Lung microvascular endothelial cell (primary cell): ENCODE measurements at regions not wholly inside any gene's neighbourhood (a gene's known extent, or its start where the extent isn't known, plus 50 kb on each side); places are given as distances from the start of the nearest gene placed in this dataset.

Source experiments
- DNase-seq, 2 donors: peaks; one replicate each; pipeline versions ENCODE4 v3.0.0 to v3.0.0-alpha.2; 2010; ENCODE audit warnings: low read depth in 2 of 2

DNA sequence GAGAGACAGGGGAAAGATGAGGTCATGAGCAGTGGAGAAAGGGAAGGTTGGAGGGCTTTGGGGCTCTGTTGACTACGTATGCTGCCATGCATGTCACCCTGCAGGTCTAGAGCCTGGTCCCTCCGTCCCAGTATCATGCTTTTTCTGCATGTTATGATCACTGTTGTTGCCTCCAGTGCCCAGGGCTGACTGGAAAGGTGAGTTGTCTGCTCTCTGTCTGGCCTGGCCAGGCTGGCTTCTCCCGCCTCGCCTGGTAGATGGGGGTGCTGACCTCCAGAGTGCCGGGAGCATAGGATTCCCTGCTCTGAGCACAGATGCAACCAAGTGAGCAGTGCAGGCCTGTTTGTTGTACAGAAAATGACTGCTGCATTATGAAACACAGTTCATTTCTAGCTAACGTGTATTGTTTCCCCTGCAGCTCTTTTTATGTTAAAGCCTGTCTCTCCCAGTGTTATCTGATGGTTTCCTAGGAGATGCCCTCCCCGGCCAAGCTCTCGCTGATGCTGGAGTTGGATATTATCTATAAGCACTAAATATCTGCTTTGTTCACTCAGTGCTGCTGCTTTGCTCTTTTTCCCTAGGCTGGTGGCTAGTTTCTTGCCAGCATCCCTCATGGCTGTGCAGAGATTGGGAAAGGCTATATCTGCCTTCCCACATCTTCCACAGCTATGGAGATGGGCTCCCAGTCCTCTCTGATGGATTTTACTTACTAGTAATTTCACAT is 158.2 kb downstream of the TDRD15 start:
- DNase-seq: no peak

DNA sequence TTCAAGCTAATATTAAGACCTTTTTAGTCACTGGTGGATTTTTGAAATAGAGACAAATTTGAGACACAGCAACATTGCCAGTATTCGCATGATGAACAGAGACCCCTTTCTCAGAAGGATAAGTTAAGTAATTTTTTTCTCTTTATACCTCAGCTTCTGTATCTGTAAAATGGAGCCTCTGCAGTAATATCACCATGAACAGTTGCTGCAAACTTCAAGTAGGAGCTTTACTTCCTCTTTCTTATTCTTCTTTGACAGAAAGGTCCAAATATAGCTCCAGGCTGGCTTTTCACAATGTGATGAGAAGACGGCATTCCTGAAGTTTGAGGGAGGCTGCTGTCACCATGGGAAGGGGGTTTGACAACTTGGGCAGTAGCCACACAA is 158.7 kb downstream of the TDRD15 start:
- no peak for DNase-seq

DNA sequence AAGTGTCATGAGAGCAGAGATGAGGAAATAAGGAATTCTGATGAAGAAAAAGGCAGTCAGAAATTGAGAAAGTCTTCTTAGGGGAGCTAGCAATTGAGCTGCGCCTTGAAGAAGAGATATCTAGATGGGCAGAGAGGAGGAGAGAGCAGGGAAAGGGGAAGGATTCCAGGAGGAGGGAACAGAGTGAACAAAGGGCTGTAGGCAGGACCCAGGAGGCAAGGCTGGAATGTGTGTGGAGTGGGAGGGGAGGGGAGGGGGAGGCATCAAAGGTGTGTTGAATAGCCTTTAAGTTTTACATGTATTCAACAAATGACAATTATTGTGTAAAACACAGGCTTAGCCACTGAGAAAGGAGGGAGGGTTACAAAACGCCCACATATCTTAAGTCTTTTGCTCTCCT is 164.5 kb downstream of the TDRD15 start:
- no peak for DNase-seq

- DNase-seq: no peak
Measured at GRCh38 chr2:21288739-21289520, 165.2 kb downstream of the TDRD15 start.

DNA sequence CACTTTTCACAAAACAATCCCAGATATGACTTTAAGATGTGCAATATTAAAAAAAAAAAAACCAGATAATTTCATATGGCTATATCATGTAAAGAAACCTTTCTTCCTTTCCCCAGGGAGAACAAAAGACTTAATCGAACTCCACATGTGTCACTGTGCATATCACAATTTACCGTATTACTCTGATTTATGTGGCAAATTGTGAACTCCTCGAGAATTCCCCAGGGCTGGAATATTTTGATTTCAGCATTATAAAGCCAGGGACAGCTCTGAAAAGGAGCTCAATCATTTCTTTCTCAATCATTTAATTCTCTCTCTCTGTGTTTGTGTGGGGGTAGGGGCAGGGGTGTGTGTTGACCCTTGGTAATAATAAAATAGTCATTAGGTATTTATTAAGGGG is 165.8 kb downstream of the TDRD15 start:
- DNase-seq: no peak

GRCh38 chr2:21289989-21290388 is 166.2 kb downstream of the TDRD15 start:
- DNase-seq: no peak

DNA sequence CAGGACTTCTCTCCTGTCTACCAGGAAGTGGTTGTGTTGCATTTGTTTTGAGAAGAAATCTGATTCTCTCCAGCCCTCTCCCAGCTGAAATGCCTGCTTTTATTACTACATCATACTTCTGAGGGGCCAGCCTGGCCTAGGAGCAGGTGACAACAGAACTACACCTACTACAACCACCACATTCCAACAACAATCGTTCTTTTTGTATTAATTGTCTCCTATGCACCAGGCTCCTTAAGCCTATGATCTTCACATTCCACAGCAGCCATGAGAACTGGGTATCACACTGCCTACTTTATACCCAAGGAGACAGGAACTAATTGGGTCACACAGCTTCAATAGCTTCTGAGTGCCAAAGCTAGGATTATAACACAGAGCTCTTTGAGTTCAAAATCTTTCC is 167.7 kb downstream of the TDRD15 start:
- no peak for DNase-seq

GRCh38 chr2:21294446-21294845 is 170.7 kb downstream of the TDRD15 start:
- no peak for DNase-seq

GRCh38 chr2:21299411-21299810 is 175.6 kb downstream of the TDRD15 start:
- no peak for DNase-seq

GRCh38 chr2:21301871-21302455 is 178.2 kb downstream of the TDRD15 start:
- DNase-seq: no peak

DNA sequence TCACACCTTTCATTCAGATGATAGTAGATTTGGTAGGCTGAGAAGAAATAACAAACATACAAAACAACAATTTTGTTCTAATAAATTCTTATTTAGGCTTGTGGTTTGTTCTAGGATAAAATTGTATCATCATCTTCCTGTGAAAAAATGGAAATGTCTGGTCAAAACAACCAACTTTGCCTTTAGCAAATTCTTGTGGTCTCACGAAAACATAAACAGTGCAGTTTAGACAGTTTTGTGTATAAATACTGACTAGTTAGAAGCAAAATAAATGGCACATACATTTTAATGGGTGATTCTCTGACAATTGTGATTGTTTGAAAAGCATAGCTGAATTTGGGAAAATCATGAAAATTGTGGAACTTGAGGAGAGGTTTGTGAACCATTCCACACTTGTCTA is 180.1 kb downstream of the TDRD15 start:
- no peak for DNase-seq

GRCh38 chr2:21305581-21305980 is 181.8 kb downstream of the TDRD15 start:
- DNase-seq: no peak

DNA sequence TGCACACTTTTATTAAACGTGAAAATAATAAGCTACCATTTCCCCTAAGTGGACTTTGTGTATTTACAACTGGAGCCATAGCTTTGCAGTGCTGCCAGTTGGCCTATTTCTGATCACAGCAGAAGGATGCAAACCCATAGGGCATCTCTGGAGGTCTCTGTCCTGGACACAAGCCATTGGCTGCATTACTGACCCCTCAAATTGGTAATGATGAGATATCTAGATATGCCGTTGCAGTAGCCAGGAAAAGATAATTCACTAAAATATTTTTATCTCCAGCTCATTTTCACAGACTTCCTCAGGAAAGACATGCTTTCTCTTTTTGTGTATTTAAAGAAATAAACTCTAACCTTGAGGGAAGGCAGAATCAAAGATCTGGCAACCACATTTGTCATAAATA is 182.5 kb downstream of the TDRD15 start:
- no peak for DNase-seq

DNA sequence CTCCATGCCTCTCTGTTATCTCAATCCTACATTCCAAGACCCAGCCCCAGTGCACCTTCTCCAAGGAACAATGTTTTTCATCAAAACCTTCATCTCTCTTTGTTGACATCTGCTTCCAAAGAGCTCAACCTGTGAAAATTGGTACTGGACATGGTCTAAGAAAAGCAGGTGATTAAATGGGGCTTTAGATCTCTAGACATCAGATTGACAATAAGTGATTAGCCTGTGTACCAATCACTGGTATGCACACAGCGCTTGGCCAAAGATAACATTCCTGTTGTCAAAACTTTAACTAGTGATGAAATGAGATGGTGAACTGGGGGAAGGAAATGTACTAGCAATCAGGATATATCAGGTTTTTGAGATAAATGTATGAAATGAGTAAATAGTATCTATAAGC is 183.3 kb downstream of the TDRD15 start:
- no peak for DNase-seq

DNA sequence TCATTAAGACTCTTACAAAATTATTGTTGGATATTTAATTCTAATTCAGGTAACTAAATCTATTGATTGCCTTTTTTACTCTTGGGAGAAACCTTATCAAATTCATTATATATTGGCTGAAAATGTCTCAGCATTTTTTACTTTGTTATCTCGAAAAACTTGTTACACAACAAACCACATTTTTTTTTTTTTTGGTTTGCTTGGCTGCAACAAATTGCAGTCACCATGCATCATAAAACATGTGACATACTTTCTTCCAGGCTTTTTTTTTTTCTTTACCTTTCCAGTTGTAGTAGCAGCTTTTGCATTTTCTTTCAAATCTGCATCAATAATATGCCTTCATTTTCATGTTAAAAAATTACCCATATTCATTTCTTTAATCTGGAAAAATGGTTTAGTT is 186.7 kb downstream of the TDRD15 start:
- DNase-seq: no peak

DNA sequence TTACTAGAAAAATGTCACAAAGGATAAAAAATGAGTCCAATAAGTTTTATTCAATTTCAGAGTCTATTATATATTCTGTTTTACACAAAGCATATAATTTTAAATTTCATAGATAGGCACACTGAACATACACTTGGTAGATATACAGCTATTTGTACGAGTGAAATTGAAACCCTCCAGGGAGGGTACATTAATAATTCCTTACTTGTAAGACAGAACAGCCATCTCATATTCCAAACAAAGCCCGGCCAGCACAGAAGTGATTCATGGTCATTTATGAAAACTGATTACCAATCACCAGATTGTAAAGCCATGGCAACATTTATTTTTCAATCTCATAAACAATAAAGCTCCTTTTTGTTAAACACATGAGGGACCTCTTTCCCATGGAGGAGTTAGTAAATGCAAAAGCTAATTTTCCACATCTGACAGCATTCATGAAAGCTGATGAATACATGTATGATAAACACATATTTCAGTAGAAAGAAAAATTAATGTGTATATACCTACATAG is 190.6 kb downstream of the TDRD15 start:
- no peak for DNase-seq

DNA sequence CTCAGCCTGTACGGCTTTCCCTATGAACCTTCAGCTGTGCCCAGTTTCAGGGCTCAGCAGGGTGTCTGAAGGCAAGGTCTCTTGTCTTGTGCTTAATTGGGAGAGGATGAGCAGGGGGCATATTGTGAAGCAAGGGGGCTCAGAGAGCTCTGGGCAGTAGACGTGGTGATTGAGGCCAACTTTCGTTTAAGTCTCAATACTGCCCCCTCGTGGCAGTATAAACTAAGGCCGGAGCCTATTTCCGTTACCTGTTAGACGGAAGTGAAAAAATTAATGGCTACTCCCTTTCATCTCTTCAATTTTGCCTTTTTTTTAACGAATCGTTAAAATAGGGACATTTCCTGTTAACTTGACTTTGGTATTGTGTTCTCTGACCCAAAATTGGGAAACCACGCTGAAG is 193.4 kb downstream of the TDRD15 start:
- peak; percentile 21 to 28 for DNase-seq

DNA sequence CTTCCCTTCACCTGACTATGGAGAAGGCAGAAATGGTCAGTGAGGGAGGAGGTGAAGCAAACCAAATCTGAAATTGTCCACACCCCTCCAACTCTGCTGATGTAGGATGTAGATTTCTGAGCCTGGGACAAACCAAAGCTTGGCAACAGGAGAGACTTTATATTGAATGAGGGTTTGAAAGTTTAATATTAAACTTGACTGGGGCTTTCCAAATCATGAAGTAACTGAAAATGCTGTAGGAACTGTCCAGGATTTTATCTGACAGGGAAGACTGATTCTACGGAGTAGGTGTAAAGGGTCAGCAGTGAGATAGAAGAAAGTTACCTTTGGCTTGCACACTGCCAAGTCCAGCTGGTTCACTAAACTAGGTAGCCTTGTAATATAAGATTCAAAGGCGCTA is 194.5 kb downstream of the TDRD15 start:
- no peak for DNase-seq

- no peak for DNase-seq
Measured at GRCh38 chr2:21326152-21326551, 202.4 kb downstream of the TDRD15 start.

DNA sequence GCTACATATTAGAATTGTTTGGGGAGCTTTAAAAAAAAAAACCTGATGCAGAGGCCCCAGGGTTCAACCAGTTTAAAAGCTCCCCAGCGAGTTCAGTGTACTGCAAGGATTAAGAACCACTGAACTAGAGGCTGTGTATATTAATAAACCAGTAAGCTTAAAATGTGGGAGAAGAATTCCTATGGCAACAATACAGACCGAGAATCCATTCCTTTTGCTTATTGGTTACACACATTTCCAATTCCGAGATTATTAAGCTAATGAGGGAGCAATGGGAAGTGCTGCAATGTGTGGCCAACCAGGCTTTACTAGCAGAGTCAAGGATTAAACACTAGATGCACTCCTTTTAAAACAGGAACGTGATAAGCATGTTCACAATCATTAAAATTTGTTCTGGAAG is 204.4 kb downstream of the TDRD15 start:
- no peak for DNase-seq

DNA sequence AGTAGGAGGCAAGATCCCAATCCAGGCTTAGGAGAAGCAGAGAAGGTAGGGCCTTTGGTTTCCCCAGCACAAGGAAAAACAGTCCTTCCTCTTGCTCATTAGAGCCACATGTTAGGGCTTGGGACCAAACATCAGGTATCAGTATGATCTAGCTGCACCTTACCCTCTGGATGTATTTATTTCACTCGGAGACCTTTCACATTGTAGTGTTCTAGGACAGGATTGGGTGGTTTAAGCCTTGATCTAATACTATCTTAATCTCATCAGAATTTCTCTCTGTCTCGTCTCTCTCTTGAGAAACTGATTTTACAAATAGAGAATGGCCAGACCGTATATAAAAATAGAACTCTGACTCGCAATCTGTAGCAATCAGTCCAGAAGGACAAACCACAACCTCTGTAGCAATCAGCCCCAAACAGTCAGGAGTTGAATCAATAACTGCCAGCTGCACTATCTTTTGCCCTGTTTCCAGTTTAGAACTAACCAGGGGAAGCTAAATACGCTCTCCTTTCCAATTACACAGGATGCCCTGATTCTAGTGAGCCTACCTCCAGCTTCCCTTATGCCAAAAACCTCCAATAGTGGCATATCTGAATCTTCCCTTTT is 207.1 kb downstream of the TDRD15 start:
- no peak for DNase-seq
